Uterus (tissue), 3 donors: ENCODE measurements at regions not wholly inside any gene's neighbourhood (a gene's known extent, or its start where the extent isn't known, plus 50 kb on each side); places are given as distances from the start of the nearest gene placed in this dataset. TPM values are rescaled to one million over a fixed set of nuclear protein-coding genes. Genes with fewer than 3 reads are reported as not detected.

Source experiments
- DNase-seq, 2 donors: peaks; one replicate each; pipeline ENCODE4 v3.0.0-alpha.2; 2019 to 2020
- H3K27ac ChIP-seq, 2 donors: fragments of 200-600 bp; sonication (generic); 1 replicate in 1 of 2; 2 replicates in 1 of 2; pipeline ENCODE4 v1.5.1; 2016 to 2018
- H3K27me3 ChIP-seq, 2 donors: fragments of 200-600 bp; sonication (generic); one replicate each; pipeline ENCODE4 v1.5.1; 2018 to 2019; ENCODE audit warnings: control low read depth in 1 of 2
- H3K36me3 ChIP-seq, 2 donors: fragments of 200-600 bp; sonication (generic); one replicate each; pipeline ENCODE4 v1.5.1; 2019; ENCODE audit warnings: control low read depth in 1 of 2
- H3K4me1 ChIP-seq, 2 donors: fragments of 200-600 bp; sonication (generic); one replicate each; pipeline ENCODE4 v1.5.1; 2018 to 2019; ENCODE audit warnings: control low read depth in 1 of 2
- H3K4me3 ChIP-seq, 2 donors: fragments of 200-600 bp; sonication (generic); 1 replicate in 1 of 2; 2 replicates in 1 of 2; pipeline ENCODE4 v1.5.1; 2018 to 2019; ENCODE audit warnings: mild to moderate bottlenecking in 1 of 2
- H3K9me3 ChIP-seq, 2 donors: fragments of 200-600 bp; sonication (generic); one replicate each; pipeline ENCODE4 v1.5.1; 2019; ENCODE audit warnings: control low read depth in 1 of 2
- CTCF ChIP-seq, 4 experiments: fragments of 200-600 bp in 2 of 4; fragments of 450-650 bp in 2 of 4; sonication (generic) in 2 of 4; IDR thresholded peaks; one replicate each; pipeline ENCODE4 v1.5.1; 2016 to 2019; ENCODE audit warnings: antibody characterized with exemption in 4 of 4, mild to moderate bottlenecking in 2 of 4, moderate library complexity in 1 of 4
- POLR2A ChIP-seq, 2 donors: fragments of 450-650 bp; IDR thresholded peaks; one replicate each; pipeline ENCODE4 v1.6.1; 2016; ENCODE audit warnings: antibody characterized with exemption in 2 of 2, mild to moderate bottlenecking in 1 of 2, moderate library complexity in 1 of 2
- intact Hi-C: fragments of 100-400 bp; cut with DNase I; formaldehyde crosslinking; loops from one replicate; pipeline ENCODE4 v1.15.1; 2023; ENCODE audit warnings: low total_unique reads
- microRNA counts, 2 donors: library from miRNA; unstranded; fragments of <30 nt; microRNA quantifications; one replicate each; lab custom pipeline; 2016 to 2017
- microRNA-seq: library from miRNA; unstranded; fragments of <30 nt; microRNA quantifications from one replicate; pipeline ENCODE4, GENCODE V29; 2016; ENCODE audit warnings: borderline microRNAs expressed, borderline replicate concordance
- small RNA-seq: library from RNA; depleted of rRNA; stranded (forward); fragments of <200 nt; gene quantifications from one replicate; pipeline ENCODE3, GENCODE V24; 2016
- donor health status: DM: yes; HTN: yes; CAD: no.

GRCh38 chr21:17461014-17461413, 51.8 kb upstream of the CXADR start:
- no peaks in the 10 kb centered on the region for H3K9me3 ChIP-seq
- H3K27ac ChIP-seq = peak overlapping the region; percentile 75 to 78
- peak; percentile 74 to 80 for DNase-seq
- no peaks in the 10 kb centered on the region for H3K4me1 ChIP-seq
- TF ChIP-seq CTCF (IDR thresholded peaks at IDR 0.05) (no peak), POLR2A (IDR thresholded peaks at IDR 0.05) (no peak)
- no peaks in the 10 kb centered on the region for H3K27me3 ChIP-seq
- no peak overlapping the region for H3K4me3 ChIP-seq
- intact Hi-C loops = no loop called here
- no peaks in the 10 kb centered on the region for H3K36me3 ChIP-seq

DNA sequence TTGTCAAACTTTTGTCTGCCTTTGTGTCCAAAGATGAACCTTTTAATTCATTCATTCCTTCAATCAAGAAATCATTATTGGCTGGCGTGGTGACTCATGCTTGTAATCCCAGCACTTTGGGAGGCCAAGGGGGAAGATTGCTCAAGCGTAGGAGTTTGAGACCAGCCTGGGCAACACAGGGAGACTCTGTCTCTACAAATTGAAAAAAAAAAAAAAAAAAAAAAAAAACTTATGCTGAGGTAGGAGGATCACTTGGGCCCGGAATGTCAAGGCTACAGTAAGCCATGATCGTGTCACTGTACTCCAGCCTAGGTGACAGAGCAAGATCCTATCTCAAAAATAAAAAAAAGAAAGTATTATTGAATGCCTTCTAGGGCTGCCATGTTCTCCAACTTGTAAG, 51.3 kb upstream of the CXADR start:
- intact Hi-C loops = no loop called here
- Histone ChIP-seq H3K27me3 (no peaks in the 10 kb centered on the region), H3K4me3 (no peak overlapping the region), H3K9me3 (no peaks in the 10 kb centered on the region), H3K4me1 (no peaks in the 10 kb centered on the region), H3K27ac (peak overlapping the region; percentile 75 to 78), H3K36me3 (no peaks in the 10 kb centered on the region)
- DNase-seq = peak; percentile 31 to 33
- TF ChIP-seq CTCF (IDR thresholded peaks at IDR 0.05) (no peak), POLR2A (IDR thresholded peaks at IDR 0.05) (no peak)

GRCh38 chr21:17462276-17462981, 50.4 kb upstream of the CXADR start:
- Histone ChIP-seq H3K9me3 (no peaks in the 10 kb centered on the region), H3K27ac (peak overlapping the region; percentile 63 to 75), H3K27me3 (no peaks in the 10 kb centered on the region), H3K36me3 (no peaks in the 10 kb centered on the region), H3K4me3 (no peak overlapping the region), H3K4me1 (no peaks in the 10 kb centered on the region)
- DNase-seq = no peak
- no peak for TF ChIP-seq CTCF (IDR thresholded peaks at IDR 0.05)
- intact Hi-C loops = no loop called here

MicroRNAs encoded in the stretch of these regions (microRNA counts, 767-probe panel; counts per million panel counts)
- microRNA hsa-let-7c (lab: Ali Mortazavi, UCI) = 8,011 to 10,352 counts per million in 2 donors
- 8,664 to 10,352 counts per million in 2 donors for microRNA hsa-miR-99a-5p (lab: Ali Mortazavi, UCI)

Small RNA genes lying in the stretch of these regions (microRNA-seq; reads per million reads assigned to microRNA genes)
- gene MIR125B2 (1,540 reads per million, percentile 84 among the genes with 10 or more reads in this experiment), gene MIR99A (102,300 reads per million, percentile 100 among the genes with 10 or more reads in this experiment), gene MIRLET7C (43,918 reads per million, percentile 97 among the genes with 10 or more reads in this experiment)

Small RNA genes lying in the stretch of these regions (small RNA-seq; reads per million reads assigned to genes)
- gene MIR125B2 = 128 reads per million, percentile 94 among the genes with 10 or more reads in this experiment
- gene MIR99A = 106 reads per million, percentile 94 among the genes with 10 or more reads in this experiment
- gene MIRLET7C = 3,025 reads per million, percentile 99 among the genes with 10 or more reads in this experiment
- not detected for gene RNU1-98P
- gene RNU6-113P = not detected
- gene RNU6-426P = not detected
- not detected for gene SNORD74B
